Lower lobe of right lung (tissue), 2 donors: ENCODE measurements at regions not wholly inside any gene's neighbourhood (a gene's known extent, or its start where the extent isn't known, plus 50 kb on each side); places are given as distances from the start of the nearest gene placed in this dataset.
"Not testable (repeated sequence)": the region's sequence is repeated elsewhere in the genome, so short reads cannot be mapped to it uniquely, and the experiment has no call there.

Experiments
- ATAC-seq, 2 donors: fragments of 200-7000 bp; cut with Tn5 transposase; one replicate each; pipeline ENCODE4 v1.9.1; 2020 to 2022; ENCODE audit warnings: mild to moderate bottlenecking in 2 of 2, moderate library complexity in 2 of 2
- DNase-seq: peaks from one replicate; pipeline ENCODE4 v3.0.0-alpha.2; 2020
- H3K27ac ChIP-seq: fragments of 200-600 bp; one replicate; pipeline ENCODE4 v1.8.0; 2022
- H3K27me3 ChIP-seq: fragments of 200-600 bp; one replicate; pipeline ENCODE4 v1.8.0; 2022; ENCODE audit warnings: low read depth
- H3K36me3 ChIP-seq: fragments of 200-600 bp; one replicate; pipeline ENCODE4 v1.8.0; 2022; ENCODE audit warnings: mild to moderate bottlenecking
- H3K4me1 ChIP-seq: fragments of 200-600 bp; one replicate; pipeline ENCODE4 v1.8.0; 2022
- H3K4me3 ChIP-seq: fragments of 200-600 bp; one replicate; pipeline ENCODE4 v1.8.0; 2022; ENCODE audit warnings: mild to moderate bottlenecking
- H3K9me3 ChIP-seq: fragments of 200-600 bp; one replicate; pipeline ENCODE4 v1.8.0; 2022
- CTCF ChIP-seq: fragments of 200-600 bp; IDR thresholded peaks from one replicate; pipeline ENCODE4 v1.8.0; 2022; ENCODE audit warnings: antibody characterized with exemption, mild to moderate bottlenecking
- intact Hi-C: fragments of 100-400 bp; cut with DNase I; formaldehyde crosslinking; loops from one replicate; pipeline ENCODE4 v1.11.0; 2022
- donor health status: DM: no; HTN: yes; CAD: no; lungs with severe emphysema.

DNA sequence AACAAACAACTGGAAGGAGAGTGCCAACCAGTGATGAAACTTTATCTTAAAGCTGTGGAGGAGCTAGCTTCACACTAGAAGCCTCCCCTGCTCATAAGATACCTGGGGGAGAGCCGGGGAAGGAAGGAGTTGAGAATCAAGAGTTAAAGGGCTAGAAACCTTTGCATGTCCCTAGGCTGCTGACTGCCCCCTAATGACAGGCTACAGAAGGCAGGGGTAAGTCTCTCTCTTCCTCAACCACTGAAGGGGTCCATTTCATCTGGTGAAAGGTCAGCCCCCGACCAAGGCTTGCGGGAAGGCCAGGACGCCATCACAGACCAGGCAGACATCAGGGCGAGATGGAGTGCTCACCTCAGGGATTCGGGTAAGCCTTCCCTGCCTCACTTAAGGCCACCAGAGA, 65.6 kb upstream of the GRHL3 start:
- no peaks in the 10 kb centered on the region for H3K9me3 ChIP-seq
- TF ChIP-seq CTCF = no peak
- DNase-seq (no peak), ATAC-seq (no peak)
- intact Hi-C loops = no loop called here
- H3K27ac ChIP-seq = no peak overlapping the region
- no peak overlapping the region for H3K4me3 ChIP-seq
- H3K4me1 ChIP-seq = no peaks in the 10 kb centered on the region
- no peaks in the 10 kb centered on the region for H3K36me3 ChIP-seq
- no peaks in the 10 kb centered on the region for H3K27me3 ChIP-seq

DNA sequence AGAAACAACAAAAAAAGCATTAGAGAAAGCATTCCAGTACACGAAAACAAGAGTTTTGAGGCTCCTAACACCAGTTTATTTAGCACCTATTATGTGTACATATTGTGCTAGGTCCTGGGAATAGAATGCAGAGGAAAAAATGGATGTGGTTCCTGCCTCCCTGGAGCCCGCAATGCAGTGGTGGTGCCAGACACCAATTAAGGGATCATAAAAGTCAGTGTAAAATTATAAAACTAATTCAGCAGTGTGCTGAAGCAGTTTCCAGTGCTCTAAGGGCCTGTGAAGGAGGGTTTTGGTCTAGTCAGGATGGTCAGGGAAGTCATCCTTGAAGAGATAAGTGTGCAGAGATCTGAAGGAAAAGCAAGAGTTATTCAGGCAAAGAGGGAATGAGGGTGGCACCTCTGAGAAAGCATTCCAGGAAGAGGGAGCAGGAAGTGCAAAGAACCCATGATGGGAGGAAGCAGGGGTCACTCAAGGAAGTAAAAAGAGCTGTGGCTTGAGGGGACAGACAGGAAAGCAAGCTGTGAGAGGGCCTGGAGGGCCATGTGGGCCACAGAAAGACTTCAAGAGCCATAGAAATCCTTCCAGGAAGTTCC, 65.2 kb upstream of the IFNLR1 start:
- ATAC-seq = no peak
- no peak for TF ChIP-seq CTCF
- intact Hi-C loops = no loop called here
- no peaks in the 10 kb centered on the region for H3K36me3 ChIP-seq
- H3K27me3 ChIP-seq = no peaks in the 10 kb centered on the region
- no peaks in the 10 kb centered on the region for H3K4me1 ChIP-seq
- no peak overlapping the region for H3K4me3 ChIP-seq
- H3K27ac ChIP-seq = no peak overlapping the region
- no peak for DNase-seq
- no peaks in the 10 kb centered on the region for H3K9me3 ChIP-seq

DNA sequence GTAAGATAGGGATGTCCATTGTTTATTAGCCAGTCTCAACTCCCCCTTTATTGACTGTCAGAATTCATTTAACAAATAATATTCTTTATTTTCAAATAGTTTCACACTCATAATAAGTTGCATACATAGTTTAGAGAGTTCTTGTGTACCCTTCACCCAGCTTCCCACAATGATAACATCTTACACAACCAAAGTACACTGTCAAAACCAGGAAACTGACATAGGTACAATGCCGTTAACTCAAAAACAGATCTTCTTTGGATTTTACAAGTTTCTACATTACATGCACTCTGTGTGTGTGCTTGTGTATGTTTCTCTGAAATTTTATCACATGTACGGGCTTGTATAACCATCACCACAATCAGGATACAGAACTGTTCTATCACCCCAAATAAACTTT, 64.4 kb upstream of the IFNLR1 start:
- no peak for TF ChIP-seq CTCF
- no peak overlapping the region for H3K4me3 ChIP-seq
- intact Hi-C loops = no loop called here
- no peaks in the 10 kb centered on the region for H3K9me3 ChIP-seq
- DNase-seq = no peak
- no peak for ATAC-seq
- no peaks in the 10 kb centered on the region for H3K36me3 ChIP-seq
- no peaks in the 10 kb centered on the region for H3K27me3 ChIP-seq
- H3K4me1 ChIP-seq = no peaks in the 10 kb centered on the region
- H3K27ac ChIP-seq = no peak overlapping the region

- H3K27ac ChIP-seq = no peak overlapping the region
- intact Hi-C loops = no loop called here
- H3K36me3 ChIP-seq = no peaks in the 10 kb centered on the region
- H3K4me1 ChIP-seq = no peaks in the 10 kb centered on the region
- no peak overlapping the region for H3K4me3 ChIP-seq
- DNase-seq (no peak), ATAC-seq (no peak)
- no peaks in the 10 kb centered on the region for H3K9me3 ChIP-seq
- H3K27me3 ChIP-seq = no peaks in the 10 kb centered on the region
- TF ChIP-seq CTCF = no peak
These were observed 63.7 kb upstream of the IFNLR1 start for GRCh38 chr1:24250791-24251190.

DNA sequence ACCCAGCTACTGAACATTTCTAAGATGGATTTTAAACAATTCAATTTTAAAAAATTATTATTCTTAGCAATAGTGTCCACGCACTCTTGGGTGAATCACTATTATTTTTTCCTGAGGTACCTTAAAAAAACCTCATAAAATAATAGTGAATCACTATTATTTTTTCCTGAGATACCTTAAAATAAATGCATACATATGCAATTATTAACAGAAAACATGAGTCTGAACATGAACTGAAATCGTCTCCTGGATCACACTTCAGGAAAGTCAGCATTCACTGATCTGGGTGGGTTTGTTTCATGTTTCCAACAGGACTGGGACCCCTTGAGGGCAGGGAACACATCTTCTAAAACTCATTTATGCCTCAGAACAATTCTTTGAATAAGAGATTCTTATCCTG, 63.1 kb upstream of the IFNLR1 start:
- TF ChIP-seq CTCF = no peak

DNA sequence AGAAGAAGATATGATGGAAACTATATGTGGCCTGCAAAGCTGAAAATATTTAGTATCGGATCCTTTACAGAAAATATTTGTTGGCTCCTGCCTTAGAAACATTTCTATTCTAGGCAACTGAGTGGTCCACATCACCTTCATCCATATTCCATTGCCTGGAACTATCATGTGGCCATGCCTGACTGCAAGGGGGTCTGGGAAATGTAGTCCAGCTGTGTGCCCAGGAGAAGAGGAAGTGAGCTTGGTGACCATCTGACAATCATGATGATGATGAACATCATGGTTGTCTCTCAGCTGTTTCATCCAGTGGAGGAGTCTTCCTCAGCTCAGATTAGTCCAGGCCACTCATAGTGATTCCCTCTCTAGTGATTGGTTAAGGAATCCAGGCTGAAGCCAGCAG, 61.8 kb upstream of the IFNLR1 start:
- intact Hi-C loops = no loop called here
- Histone ChIP-seq H3K4me1 (no peaks in the 10 kb centered on the region), H3K27ac (no peak overlapping the region), H3K4me3 (no peak overlapping the region), H3K9me3 (no peaks in the 10 kb centered on the region), H3K27me3 (no peaks in the 10 kb centered on the region), H3K36me3 (no peaks in the 10 kb centered on the region)
- no peak for ATAC-seq
- TF ChIP-seq CTCF = no peak
- DNase-seq = no peak

More for the DNA sequence above, 63.1 kb upstream of the IFNLR1 start:
- H3K27me3 ChIP-seq = no peaks in the 10 kb centered on the region
- intact Hi-C loops = no loop called here
- ATAC-seq (no peak), DNase-seq (no peak)
- H3K9me3 ChIP-seq = no peaks in the 10 kb centered on the region
- no peaks in the 10 kb centered on the region for H3K36me3 ChIP-seq
- H3K4me3 ChIP-seq = no peak overlapping the region
- no peak overlapping the region for H3K27ac ChIP-seq
- H3K4me1 ChIP-seq = no peaks in the 10 kb centered on the region

GRCh38 chr1:24247337-24247736, 60.2 kb upstream of the IFNLR1 start:
- H3K27ac ChIP-seq, DNase-seq, H3K4me1 ChIP-seq, H3K4me3 ChIP-seq, H3K36me3 ChIP-seq, intact Hi-C loops, H3K27me3 ChIP-seq, H3K9me3 ChIP-seq, ATAC-seq: not testable (repeated sequence)
